ENCODE measurements at regions not wholly inside any gene's neighbourhood (a gene's known extent, or its start where the extent isn't known, plus 50 kb on each side); places are given as distances from the start of the nearest gene placed in this dataset.

DNA sequence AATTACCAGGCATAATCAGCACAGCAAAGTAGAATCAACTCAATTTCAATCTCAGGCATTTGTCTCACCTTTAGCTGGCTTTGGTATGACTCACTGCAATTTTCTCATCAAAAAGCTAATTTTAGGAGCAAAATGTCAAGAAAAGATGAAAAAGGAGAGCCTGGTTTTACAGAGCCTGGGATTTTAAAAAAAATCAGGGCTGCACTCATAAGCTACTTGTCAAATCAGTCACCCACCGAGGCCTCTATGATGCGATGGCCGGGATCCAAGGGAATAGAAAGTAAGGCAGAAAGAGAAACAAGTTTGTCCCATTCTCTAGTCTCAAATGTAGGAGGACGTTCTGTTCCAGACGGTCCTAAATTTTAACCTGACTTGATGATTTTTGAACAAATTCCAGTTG lies 170.9 kb downstream of the SOCS6 start:
- Mint-ChIP-seq H3K9me3 (no peaks in the 10 kb centered on the region), H3K27me3 (ENCODE audit: insufficient read depth) (peaks cover 2% of the 10 kb centered on the region), H3K4me1 (ENCODE audit: low read depth) (peaks cover 26% of the 10 kb centered on the region), H3K36me3 (ENCODE audit: low read depth) (no peaks in the 10 kb centered on the region), H3K4me3 (no peak overlapping the region), H3K27ac (no peak overlapping the region)
- TF ChIP-seq, protein P1, sequence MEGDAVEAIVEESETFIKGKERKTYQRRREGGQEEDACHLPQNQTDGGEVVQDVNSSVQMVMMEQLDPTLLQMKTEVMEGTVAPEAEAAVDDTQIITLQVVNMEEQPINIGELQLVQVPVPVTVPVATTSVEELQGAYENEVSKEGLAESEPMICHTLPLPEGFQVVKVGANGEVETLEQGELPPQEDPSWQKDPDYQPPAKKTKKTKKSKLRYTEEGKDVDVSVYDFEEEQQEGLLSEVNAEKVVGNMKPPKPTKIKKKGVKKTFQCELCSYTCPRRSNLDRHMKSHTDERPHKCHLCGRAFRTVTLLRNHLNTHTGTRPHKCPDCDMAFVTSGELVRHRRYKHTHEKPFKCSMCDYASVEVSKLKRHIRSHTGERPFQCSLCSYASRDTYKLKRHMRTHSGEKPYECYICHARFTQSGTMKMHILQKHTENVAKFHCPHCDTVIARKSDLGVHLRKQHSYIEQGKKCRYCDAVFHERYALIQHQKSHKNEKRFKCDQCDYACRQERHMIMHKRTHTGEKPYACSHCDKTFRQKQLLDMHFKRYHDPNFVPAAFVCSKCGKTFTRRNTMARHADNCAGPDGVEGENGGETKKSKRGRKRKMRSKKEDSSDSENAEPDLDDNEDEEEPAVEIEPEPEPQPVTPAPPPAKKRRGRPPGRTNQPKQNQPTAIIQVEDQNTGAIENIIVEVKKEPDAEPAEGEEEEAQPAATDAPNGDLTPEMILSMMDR (IDR thresholded peaks at IDR 0.05): no peak
- DNase-seq: no peak

DNA sequence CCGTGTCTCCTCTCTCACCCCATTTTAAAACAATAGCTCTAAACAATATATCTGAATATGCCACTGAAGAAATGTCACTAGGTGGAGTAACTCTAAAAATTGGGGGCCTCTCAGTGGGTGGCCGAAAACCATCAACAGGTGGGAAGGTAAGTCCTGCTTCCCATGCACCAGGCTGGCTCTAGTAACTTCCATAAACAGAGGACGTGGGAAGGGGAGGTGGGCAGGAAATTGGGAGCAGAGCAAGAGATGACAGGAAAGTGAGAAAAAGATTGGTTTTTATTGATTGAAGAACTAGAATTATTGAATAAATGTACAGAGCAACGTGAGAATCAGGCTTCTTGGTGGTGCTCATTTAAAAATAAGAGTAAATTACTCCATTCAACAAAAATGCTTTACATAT lies 170.4 kb downstream of the SOCS6 start:
- DNase-seq: no peak
- H3K4me1 Mint-ChIP-seq (ENCODE audit: low read depth): peaks cover 26% of the 10 kb centered on the region
- peaks cover 2% of the 10 kb centered on the region for H3K27me3 Mint-ChIP-seq (ENCODE audit: insufficient read depth)
- no peak overlapping the region for H3K27ac Mint-ChIP-seq
- no peak overlapping the region for H3K4me3 Mint-ChIP-seq
- no peaks in the 10 kb centered on the region for H3K36me3 Mint-ChIP-seq (ENCODE audit: low read depth)
- TF ChIP-seq, protein P1 (IDR thresholded peaks at IDR 0.05): no peak
- H3K9me3 Mint-ChIP-seq: no peaks in the 10 kb centered on the region

DNA sequence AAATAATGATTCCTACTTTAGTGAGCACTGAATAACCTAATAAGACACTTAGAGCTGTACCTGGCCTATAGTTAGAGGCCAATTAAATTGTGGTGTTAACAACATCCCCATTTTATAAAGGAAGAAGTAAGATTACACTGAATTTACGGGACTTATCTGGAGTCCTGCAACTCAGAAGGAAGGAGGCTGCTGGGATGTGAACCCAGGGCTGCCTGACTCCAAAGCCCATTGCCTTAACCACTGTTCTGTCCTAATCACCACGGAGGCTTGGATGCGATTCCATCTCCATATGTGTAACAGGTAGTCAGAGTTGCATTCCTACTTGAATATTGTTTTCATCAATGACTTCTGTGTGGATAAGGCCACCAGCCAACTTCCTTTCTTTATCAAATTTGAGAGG lies 168.9 kb downstream of the SOCS6 start:
- H3K4me3 Mint-ChIP-seq: no peak overlapping the region
- H3K36me3 Mint-ChIP-seq (ENCODE audit: low read depth): no peaks in the 10 kb centered on the region
- H3K27me3 Mint-ChIP-seq (ENCODE audit: insufficient read depth): peaks cover 2% of the 10 kb centered on the region
- peaks cover 32% of the 10 kb centered on the region for H3K4me1 Mint-ChIP-seq (ENCODE audit: low read depth)
- DNase-seq: no peak
- TF ChIP-seq, protein P1 (IDR thresholded peaks at IDR 0.05): no peak
- no peaks in the 10 kb centered on the region for H3K9me3 Mint-ChIP-seq
- no peak overlapping the region for H3K27ac Mint-ChIP-seq

DNA sequence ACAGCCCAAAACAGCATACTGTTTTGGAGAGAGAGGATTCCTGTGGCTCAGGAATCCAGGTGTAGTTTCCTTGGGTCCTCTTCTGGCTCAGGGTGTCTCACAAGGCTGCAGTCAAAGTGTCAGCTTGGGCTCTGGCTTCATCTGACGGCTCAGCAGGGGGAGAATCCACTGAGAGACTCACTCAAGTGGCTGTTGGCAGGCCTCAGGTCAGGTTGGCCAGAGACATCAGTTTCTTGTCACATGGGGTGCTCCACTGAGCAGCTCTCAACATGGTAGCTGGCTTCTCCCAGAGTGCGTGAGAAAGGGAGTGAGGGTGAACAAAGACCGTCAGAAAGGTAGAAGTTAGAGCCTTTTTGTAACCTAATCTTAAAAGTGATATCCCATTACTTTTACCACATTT lies 168.4 kb downstream of the SOCS6 start:
- H3K27me3 Mint-ChIP-seq (ENCODE audit: insufficient read depth): peaks cover 2% of the 10 kb centered on the region
- no peaks in the 10 kb centered on the region for H3K9me3 Mint-ChIP-seq
- H3K27ac Mint-ChIP-seq: no peak overlapping the region
- H3K4me3 Mint-ChIP-seq: no peak overlapping the region
- peaks cover 37% of the 10 kb centered on the region for H3K4me1 Mint-ChIP-seq (ENCODE audit: low read depth)
- H3K36me3 Mint-ChIP-seq (ENCODE audit: low read depth): no peaks in the 10 kb centered on the region
- TF ChIP-seq, protein P1 (IDR thresholded peaks at IDR 0.05): no peak
- DNase-seq: no peak

DNA sequence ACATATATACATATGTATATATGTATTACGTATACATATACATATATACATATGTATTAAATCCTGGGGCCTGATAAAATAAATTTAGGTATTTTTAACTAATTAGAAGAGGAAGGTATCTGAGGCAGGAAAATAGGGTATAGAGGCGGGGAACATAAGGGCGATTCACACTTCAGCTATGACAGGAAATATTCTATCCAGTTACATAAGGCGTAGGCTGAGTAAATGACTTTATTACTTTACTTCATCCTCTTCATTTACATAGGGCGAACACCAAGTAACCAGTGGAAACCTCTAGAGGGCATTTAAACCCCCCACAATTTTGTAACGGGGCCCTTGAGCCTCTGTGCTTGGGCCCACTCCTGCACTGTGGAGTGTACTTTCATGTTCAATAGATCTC lies 167.5 kb downstream of the SOCS6 start:
- Mint-ChIP-seq H3K4me3 (no peak overlapping the region), H3K9me3 (no peaks in the 10 kb centered on the region), H3K36me3 (ENCODE audit: low read depth) (no peaks in the 10 kb centered on the region), H3K27me3 (ENCODE audit: insufficient read depth) (peaks cover 2% of the 10 kb centered on the region), H3K27ac (no peak overlapping the region), H3K4me1 (ENCODE audit: low read depth) (peaks cover 30% of the 10 kb centered on the region)
- TF ChIP-seq, protein P1 (IDR thresholded peaks at IDR 0.05): no peak
- DNase-seq: no peak

DNA sequence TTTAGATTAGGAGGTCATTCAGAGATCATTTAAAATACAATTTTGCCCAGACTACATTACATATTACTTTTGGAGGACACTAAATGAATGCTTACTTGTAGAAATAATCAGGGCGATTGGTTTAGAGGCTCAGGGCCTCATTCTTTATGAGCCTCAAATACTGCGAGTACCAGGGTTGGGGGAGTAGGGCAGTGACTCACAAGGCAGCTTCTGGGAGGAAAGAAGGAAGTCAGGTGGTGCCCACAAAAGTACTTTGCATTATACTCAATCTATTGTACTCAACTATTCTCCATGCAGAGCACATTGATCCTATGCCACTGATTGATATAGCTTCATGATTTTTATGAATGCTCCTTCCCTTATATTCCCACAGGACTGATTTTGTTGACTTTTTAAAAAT lies 166.9 kb downstream of the SOCS6 start:
- Mint-ChIP-seq H3K4me1 (ENCODE audit: low read depth) (peaks cover 29% of the 10 kb centered on the region), H3K27ac (no peak overlapping the region), H3K9me3 (no peaks in the 10 kb centered on the region), H3K4me3 (no peak overlapping the region), H3K27me3 (ENCODE audit: insufficient read depth) (peaks cover 2% of the 10 kb centered on the region), H3K36me3 (ENCODE audit: low read depth) (no peaks in the 10 kb centered on the region)
- no peak for DNase-seq
- TF ChIP-seq, protein P1 (IDR thresholded peaks at IDR 0.05): no peak
